PC-3 (cell line): ENCODE measurements at regions not wholly inside any gene's neighbourhood (a gene's known extent, or its start where the extent isn't known, plus 50 kb on each side); places are given as distances from the start of the nearest gene placed in this dataset.

Source experiments
- ATAC-seq: fragments of 200-7000 bp; cut with Tn5 transposase; 2 replicates; pipeline ENCODE4 v1.9.1; 2020; ENCODE audit warnings: mild to moderate bottlenecking, moderate library complexity
- BruUV-seq: library from RNA; stranded (reverse); fragments of 400-500 nt; replicated peaks from 2 replicates; lab custom pipeline; 2021; lab: Mats Ljungman, UMichigan
- CTCF ChIA-PET: fragments of 300-600 bp; sonication (Branson Sonifier 250); formaldehyde crosslinking; loops from one replicate; lab custom pipeline; 2022; ENCODE audit warnings: antibody characterized with exemption; lab: Charles Lee
- POLR2A ChIA-PET: fragments of 300-600 bp; sonication (Branson Sonifier 250); formaldehyde crosslinking; loops from one replicate; lab custom pipeline; 2022; ENCODE audit warnings: antibody characterized with exemption; ENCODE audit not compliant: unreplicated experiment; lab: Charles Lee
- DNase-seq: peaks from one replicate; pipeline ENCODE4 v3.0.0-alpha.2; 2015
- H2AFZ ChIP-seq: fragments of 300-600 bp; sonication (generic); 2 replicates; pipeline ENCODE4 v1.6.0; 2016; ENCODE audit warnings: antibody characterized with exemption, low read length
- H3F3A ChIP-seq: fragments of 300-600 bp; sonication (generic); one replicate; pipeline ENCODE4 v1.6.0; 2017; ENCODE audit warnings: antibody characterized with exemption, low read length, control low read depth, mild to moderate bottlenecking; ENCODE audit not compliant: unreplicated experiment
- H3K27ac ChIP-seq: fragments of 300-600 bp; sonication (generic); 2 replicates; pipeline ENCODE4 v1.5.1; 2016; ENCODE audit warnings: mild to moderate bottlenecking, low read length
- H3K27me3 ChIP-seq: fragments of 300-600 bp; sonication (generic); 2 replicates; pipeline ENCODE4 v1.6.1; 2016; ENCODE audit warnings: low read length, mixed read lengths
- H3K36me3 ChIP-seq: fragments of 300-600 bp; sonication (generic); 2 replicates; pipeline ENCODE4 v1.6.1; 2016; ENCODE audit warnings: low read depth, mixed run types, low read length, mixed read lengths
- H3K4me1 ChIP-seq: fragments of 300-600 bp; sonication (generic); 2 replicates; pipeline ENCODE4 v1.5.1; 2016; ENCODE audit warnings: low read length; ENCODE audit not compliant: insufficient read depth
- H3K4me2 ChIP-seq: fragments of 300-600 bp; sonication (generic); 2 replicates; pipeline ENCODE4 v1.6.0; 2016; ENCODE audit warnings: low read length
- H3K4me3 ChIP-seq: fragments of 300-600 bp; sonication (generic); 2 replicates; pipeline ENCODE4 v1.5.1; 2016; ENCODE audit warnings: mild to moderate bottlenecking, low read length, mixed read lengths
- H3K79me2 ChIP-seq: fragments of 300-600 bp; sonication (generic); 2 replicates; pipeline ENCODE4 v1.6.1; 2017; ENCODE audit warnings: low read length, mixed read lengths
- H3K9ac ChIP-seq: fragments of 300-600 bp; sonication (generic); 2 replicates; pipeline ENCODE4 v1.6.0; 2016; ENCODE audit warnings: mild to moderate bottlenecking, low read length
- H3K9me2 ChIP-seq: fragments of 300-600 bp; sonication (generic); replicated peaks from 2 replicates; pipeline ENCODE4 v1.6.1; 2016; ENCODE audit warnings: mixed run types, low read length, mixed read lengths
- H3K9me3 ChIP-seq: fragments of 300-600 bp; sonication (generic); 2 replicates; pipeline ENCODE4 v1.6.1; 2016; ENCODE audit warnings: low read length, mixed read lengths
- H4K20me1 ChIP-seq: fragments of 300-600 bp; sonication (generic); 2 replicates; pipeline ENCODE4 v1.6.1; 2016; ENCODE audit warnings: low read length, mixed read lengths
- CTCF ChIP-seq: fragments of 300-600 bp; sonication (generic); conservative IDR thresholded peaks from 2 replicates; pipeline ENCODE4 v1.5.1; 2017; ENCODE audit warnings: antibody characterized with exemption, low read depth, mild to moderate bottlenecking, low read length
- EZH2 ChIP-seq: fragments of 300-600 bp; sonication (generic); IDR thresholded peaks from one replicate; pipeline ENCODE4 v1.6.1; 2017; ENCODE audit warnings: antibody characterized with exemption, mild to moderate bottlenecking, low read length; ENCODE audit not compliant: unreplicated experiment
- EZH2phosphoT487 ChIP-seq: fragments of 300-600 bp; sonication (generic); IDR thresholded peaks from 2 replicates; pipeline ENCODE4 v1.6.1; 2018; ENCODE audit warnings: mild to moderate bottlenecking, antibody characterized with exemption, low read length, borderline replicate concordance
- intact Hi-C: fragments of 100-400 bp; cut with micrococcal nuclease; formaldehyde crosslinking; loops from 2 replicates; pipeline ENCODE4 v1.9.0; 2023

- Histone ChIP-seq H4K20me1 (no peaks in the 10 kb centered on the region), H3K36me3 (no peaks in the 10 kb centered on the region), H3K27me3 (no peaks in the 10 kb centered on the region), H3K9ac (no peak overlapping the region), H3K4me1 (peaks cover 11% of the 10 kb centered on the region), H3K4me3 (no peak overlapping the region), H3K9me2 (no peaks in the 10 kb centered on the region), H3F3A (no peaks in the 10 kb centered on the region), H3K79me2 (no peaks in the 10 kb centered on the region), H3K27ac (no peak overlapping the region), H2AFZ (no peak overlapping the region), H3K4me2 (no peak overlapping the region), H3K9me3 (no peaks in the 10 kb centered on the region)
- no peak for ATAC-seq
- DNase-seq, result no peak
- ChIA-PET POLR2A (no interaction called here), CTCF (no interaction called here)
- no TSS peak for BruUV-seq
- TF ChIP-seq EZH2 (no peak), EZH2phosphoT487 (no peak), CTCF (no peak)
- intact Hi-C loops, result no loop called here
Observed at GRCh38 chr2:217070611-217071010, 210.7 kb upstream of the TNP1 start.

- Histone ChIP-seq H2AFZ (no peak overlapping the region), H3F3A (no peaks in the 10 kb centered on the region), H3K9me3 (no peaks in the 10 kb centered on the region), H4K20me1 (no peaks in the 10 kb centered on the region), H3K9ac (no peak overlapping the region), H3K27me3 (no peaks in the 10 kb centered on the region), H3K36me3 (no peaks in the 10 kb centered on the region), H3K4me1 (peaks cover 15% of the 10 kb centered on the region), H3K27ac (no peak overlapping the region), H3K4me2 (no peak overlapping the region), H3K79me2 (no peaks in the 10 kb centered on the region), H3K4me3 (no peak overlapping the region), H3K9me2 (no peaks in the 10 kb centered on the region)
- no peak for DNase-seq
- TF ChIP-seq EZH2phosphoT487, result no peak
- TF ChIP-seq CTCF, result no peak
- no peak for TF ChIP-seq EZH2
- CTCF ChIA-PET, result no interaction called here
- BruUV-seq, result no TSS peak
- intact Hi-C loops, result no loop called here
- POLR2A ChIA-PET, result no interaction called here
- no peak for ATAC-seq
Observed at GRCh38 chr2:217070043-217070430, 210.2 kb upstream of the TNP1 start.

- intact Hi-C loops, result loop anchor here (10.0 kb wide), 2 partner anchors 155 to 295 kb away; no protein-coding TSS in a partner anchor
- ChIA-PET POLR2A (no interaction called here), CTCF (no interaction called here)
- no peak overlapping the region for H3K9ac ChIP-seq
- H3K9me3 ChIP-seq, result no peaks in the 10 kb centered on the region
- no peaks in the 10 kb centered on the region for H3K27me3 ChIP-seq
- no peak for DNase-seq
- H3K27ac ChIP-seq, result no peak overlapping the region
- H3K4me2 ChIP-seq, result no peak overlapping the region
- no peaks in the 10 kb centered on the region for H3K36me3 ChIP-seq
- no peaks in the 10 kb centered on the region for H3K9me2 ChIP-seq
- no peaks in the 10 kb centered on the region for H3F3A ChIP-seq
- BruUV-seq, result no TSS peak
- no peaks in the 10 kb centered on the region for H3K79me2 ChIP-seq
- H2AFZ ChIP-seq, result no peak overlapping the region
- ATAC-seq, result no peak
- TF ChIP-seq EZH2phosphoT487, result no peak
- no peak for TF ChIP-seq EZH2
- no peak for TF ChIP-seq CTCF
- H3K4me1 ChIP-seq, result peaks cover 15% of the 10 kb centered on the region
- no peaks in the 10 kb centered on the region for H4K20me1 ChIP-seq
- no peak overlapping the region for H3K4me3 ChIP-seq
Observed at GRCh38 chr2:217069263-217070042, 209.6 kb upstream of the TNP1 start.
